B cell (primary cell): ENCODE measurements at regions not wholly inside any gene's neighbourhood (a gene's known extent, or its start where the extent isn't known, plus 50 kb on each side); places are given as distances from the start of the nearest gene placed in this dataset.

Experiments used
- CTCF ChIP-seq: fragments of 200-600 bp; IDR thresholded peaks from one replicate; pipeline ENCODE4 v1.8.0; 2022; ENCODE audit warnings: antibody characterized with exemption, mild to moderate bottlenecking
- EZH2 ChIP-seq: IDR thresholded peaks from 2 replicates; pipeline ENCODE4 v1.6.1; 2012; ENCODE audit warnings: borderline replicate concordance, low read depth, mild to moderate bottlenecking, moderate library complexity, low read length; ENCODE audit not compliant: insufficient read depth, poor library complexity, severe bottlenecking

- TF ChIP-seq CTCF (no peak), EZH2 (no peak)
Measured at GRCh38 chrX:104469771-104470170, 96.2 kb upstream of the IL1RAPL2 start.
